ENCODE measurements at regions not wholly inside any gene's neighbourhood (a gene's known extent, or its start where the extent isn't known, plus 50 kb on each side); places are given as distances from the start of the nearest gene placed in this dataset.

DNA sequence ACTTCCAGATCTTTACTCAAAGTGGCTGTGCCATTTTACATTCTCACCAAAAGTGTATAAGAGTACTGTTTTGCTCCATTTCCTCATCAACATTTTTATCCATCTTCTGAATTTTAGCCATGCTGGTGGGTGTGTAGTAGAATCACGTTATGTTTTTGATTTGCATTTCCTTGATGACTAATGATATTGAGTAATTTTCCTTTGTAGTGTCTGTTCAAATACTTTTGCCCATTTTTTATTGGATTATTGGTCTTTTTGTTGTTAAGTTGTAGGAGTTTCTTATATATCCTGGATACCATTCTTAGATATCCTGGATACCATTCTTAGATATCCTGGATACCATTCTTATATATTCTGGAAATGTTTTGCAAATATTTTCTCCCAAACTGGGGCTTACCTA lies 344.9 kb downstream of the LRRC3B start:
- Histone ChIP-seq H3K4me1 (ENCODE audit: control insufficient read depth, low read depth, low read length) (no peaks in the 10 kb centered on the region), H3K9me3 (ENCODE audit: control insufficient read depth, low read depth, low read length) (no peaks in the 10 kb centered on the region), H3K27ac (ENCODE audit: low read length) (no peak overlapping the region), H3K9ac (ENCODE audit: low read length) (no peak overlapping the region), H3K36me3 (ENCODE audit: control insufficient read depth, low read depth, low read length) (no peaks in the 10 kb centered on the region), H3K27me3 (ENCODE audit: control insufficient read depth, insufficient read depth, low read length) (no peaks in the 10 kb centered on the region), H3K4me3 (ENCODE audit: low read length) (no peak overlapping the region)

DNA sequence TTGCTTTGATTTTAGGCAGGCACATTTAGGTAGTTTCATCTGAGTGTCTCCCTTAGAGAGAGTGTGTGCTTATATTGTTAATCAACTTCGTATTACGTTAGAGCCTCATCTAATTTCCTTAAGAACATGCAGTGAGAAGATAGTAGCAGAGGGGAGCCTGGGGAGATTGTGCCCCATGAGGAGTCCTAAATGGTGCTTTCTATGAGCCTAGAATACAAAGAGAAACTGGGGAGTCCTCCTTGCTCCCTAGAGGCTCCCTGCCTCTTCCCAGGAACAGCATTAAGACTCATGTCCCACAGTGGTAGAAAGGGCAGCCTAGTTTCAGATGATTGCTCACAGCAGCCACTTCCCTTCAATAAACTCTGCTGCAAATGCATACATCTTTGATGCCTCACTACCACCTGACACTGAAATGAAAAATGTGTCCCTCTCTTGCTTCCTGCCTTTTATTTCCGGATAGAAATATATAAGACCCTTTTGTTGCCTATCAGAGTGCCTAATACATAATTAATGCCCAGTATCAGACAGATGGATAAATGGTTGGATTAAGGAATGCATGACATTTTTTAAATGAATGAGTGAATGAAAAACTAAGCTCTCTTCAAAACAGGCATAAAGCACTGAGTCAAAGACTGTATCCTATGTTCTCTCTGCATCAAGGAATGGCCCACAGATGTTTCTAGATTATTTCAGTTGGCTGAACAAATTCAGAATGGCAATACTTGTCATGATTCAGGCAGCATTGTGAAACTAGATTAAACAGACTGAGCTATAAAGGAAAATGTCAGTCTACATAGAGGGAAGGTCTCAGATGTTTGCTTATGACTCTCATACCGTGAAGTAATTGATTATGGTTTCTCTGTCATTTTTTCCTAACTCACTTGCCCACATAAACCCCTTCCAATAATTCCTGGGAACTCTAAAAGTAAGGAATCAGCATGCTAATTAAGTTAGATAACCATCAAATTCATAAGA lies 362.1 kb downstream of the LRRC3B start:
- H3K27me3 ChIP-seq (ENCODE audit: control insufficient read depth, insufficient read depth, low read length), result no peaks in the 10 kb centered on the region
- H3K27ac ChIP-seq (ENCODE audit: low read length), result no peak overlapping the region
- no peaks in the 10 kb centered on the region for H3K36me3 ChIP-seq (ENCODE audit: control insufficient read depth, low read depth, low read length)
- no peak overlapping the region for H3K9ac ChIP-seq (ENCODE audit: low read length)
- no peak overlapping the region for H3K4me3 ChIP-seq (ENCODE audit: low read length)
- H3K9me3 ChIP-seq (ENCODE audit: control insufficient read depth, low read depth, low read length), result no peaks in the 10 kb centered on the region
- H3K4me1 ChIP-seq (ENCODE audit: control insufficient read depth, low read depth, low read length), result no peaks in the 10 kb centered on the region

DNA sequence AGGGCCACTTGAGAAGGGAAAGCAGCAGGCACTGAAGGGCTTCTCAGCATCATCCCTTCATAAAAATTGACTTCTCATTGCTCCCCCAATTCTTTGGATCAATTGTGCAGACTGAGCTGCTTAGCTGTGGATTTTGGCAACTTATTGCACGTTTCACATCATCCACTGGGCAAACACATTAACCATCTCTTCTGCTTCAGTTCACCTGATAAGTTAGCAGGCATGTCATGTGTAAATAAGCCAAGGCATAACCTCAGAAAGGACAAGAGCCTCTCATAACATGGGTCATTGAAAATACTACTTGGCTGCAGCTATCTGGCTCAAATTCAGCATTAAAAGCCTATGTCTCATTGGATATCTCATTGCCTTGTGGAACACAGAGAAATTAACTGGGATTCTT lies 366.5 kb downstream of the LRRC3B start:
- no peak overlapping the region for H3K27ac ChIP-seq (ENCODE audit: low read length)
- H3K9ac ChIP-seq (ENCODE audit: low read length), result no peak overlapping the region
- no peaks in the 10 kb centered on the region for H3K9me3 ChIP-seq (ENCODE audit: control insufficient read depth, low read depth, low read length)
- no peaks in the 10 kb centered on the region for H3K27me3 ChIP-seq (ENCODE audit: control insufficient read depth, insufficient read depth, low read length)
- no peak overlapping the region for H3K4me3 ChIP-seq (ENCODE audit: low read length)
- H3K36me3 ChIP-seq (ENCODE audit: control insufficient read depth, low read depth, low read length), result no peaks in the 10 kb centered on the region
- H3K4me1 ChIP-seq (ENCODE audit: control insufficient read depth, low read depth, low read length), result no peaks in the 10 kb centered on the region

DNA sequence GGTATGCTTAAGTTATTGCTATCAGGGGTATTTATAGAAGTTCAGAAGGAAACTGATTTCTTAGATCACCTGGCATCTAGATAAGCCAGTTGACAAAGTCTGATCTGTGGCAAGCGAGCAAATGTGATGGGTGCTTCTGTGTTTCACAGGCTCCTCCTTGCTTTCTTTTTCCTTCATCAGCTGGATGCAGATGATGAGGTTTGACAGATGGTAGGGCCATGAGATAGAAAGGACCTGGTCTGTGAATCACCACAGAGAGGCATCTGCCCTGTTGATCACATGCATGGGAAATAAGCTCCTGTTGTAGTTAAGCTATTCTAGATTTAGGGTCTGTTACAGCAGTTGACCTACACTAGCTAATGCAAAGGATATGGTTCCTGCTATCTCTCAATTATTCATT lies 372.0 kb downstream of the NEK10 start:
- H3K9me3 ChIP-seq (ENCODE audit: control insufficient read depth, low read depth, low read length), result no peaks in the 10 kb centered on the region

DNA sequence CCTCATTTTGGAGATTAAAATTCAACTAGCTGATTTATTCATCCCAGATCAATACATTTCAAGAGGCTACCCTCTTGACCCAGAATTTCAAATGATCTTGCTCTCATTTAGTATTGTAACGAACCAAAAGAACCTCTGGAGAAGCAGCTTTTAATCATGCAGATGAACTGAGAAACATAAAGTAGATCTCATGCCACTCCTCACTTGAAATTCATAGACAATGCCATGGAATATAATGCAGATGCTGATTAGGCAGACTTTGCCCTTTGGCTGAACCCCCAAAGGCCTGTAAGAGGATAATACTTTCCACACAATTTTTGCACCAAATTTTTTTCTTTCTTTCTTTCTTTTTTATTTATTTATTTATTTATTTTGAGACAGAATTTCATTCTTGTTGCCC lies 358.3 kb downstream of the NEK10 start:
- Histone ChIP-seq H3K4me1 (ENCODE audit: control insufficient read depth, low read depth, low read length) (no peaks in the 10 kb centered on the region), H3K27ac (ENCODE audit: low read length) (no peak overlapping the region), H3K36me3 (ENCODE audit: control insufficient read depth, low read depth, low read length) (no peaks in the 10 kb centered on the region), H3K9me3 (ENCODE audit: control insufficient read depth, low read depth, low read length) (no peaks in the 10 kb centered on the region), H3K9ac (ENCODE audit: low read length) (no peak overlapping the region), H3K27me3 (ENCODE audit: control insufficient read depth, insufficient read depth, low read length) (no peaks in the 10 kb centered on the region), H3K4me3 (ENCODE audit: low read length) (no peak overlapping the region)

More for the DNA sequence above, 372.0 kb downstream of the NEK10 start:
- no peak overlapping the region for H3K4me3 ChIP-seq (ENCODE audit: low read length)
- H3K27ac ChIP-seq (ENCODE audit: low read length), result no peak overlapping the region
- no peaks in the 10 kb centered on the region for H3K4me1 ChIP-seq (ENCODE audit: control insufficient read depth, low read depth, low read length)
- H3K27me3 ChIP-seq (ENCODE audit: control insufficient read depth, insufficient read depth, low read length), result no peaks in the 10 kb centered on the region
- H3K36me3 ChIP-seq (ENCODE audit: control insufficient read depth, low read depth, low read length), result no peaks in the 10 kb centered on the region
- H3K9ac ChIP-seq (ENCODE audit: low read length), result no peak overlapping the region

DNA sequence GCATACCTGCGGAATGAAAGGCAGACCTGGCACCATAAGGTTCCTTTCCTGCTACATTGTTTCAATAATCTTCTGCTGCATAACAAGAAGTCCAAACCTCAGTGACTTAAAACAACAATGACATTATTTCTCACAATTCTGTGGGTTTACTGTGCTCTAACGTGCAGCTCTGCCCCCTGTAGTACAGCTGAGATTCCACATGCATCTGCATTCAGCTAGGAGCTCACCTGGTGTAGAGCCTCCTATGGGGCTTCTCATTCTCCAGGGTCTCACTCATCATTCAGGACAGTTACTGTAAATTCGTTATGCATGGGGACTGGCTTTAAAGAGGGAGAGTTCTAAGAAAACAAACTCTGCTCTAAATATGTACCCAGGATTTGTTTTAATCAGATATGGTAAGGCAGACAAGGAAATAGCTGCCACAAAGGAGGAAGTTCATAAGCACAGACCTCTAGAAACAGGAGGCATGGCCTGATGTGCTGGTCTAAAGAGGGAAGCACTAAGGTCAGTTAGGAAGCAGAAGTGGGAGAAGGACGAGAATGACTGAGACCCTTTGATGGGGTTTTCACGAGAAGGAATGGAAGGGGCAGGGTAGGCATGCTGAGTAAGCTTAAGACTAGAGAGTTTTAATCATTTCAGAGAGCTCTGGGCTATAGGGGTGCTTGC lies 347.0 kb downstream of the NEK10 start:
- Histone ChIP-seq H3K27ac (ENCODE audit: low read length) (no peak overlapping the region), H3K9ac (ENCODE audit: low read length) (no peak overlapping the region), H3K4me1 (ENCODE audit: control insufficient read depth, low read depth, low read length) (peaks cover 24% of the 10 kb centered on the region)

DNA sequence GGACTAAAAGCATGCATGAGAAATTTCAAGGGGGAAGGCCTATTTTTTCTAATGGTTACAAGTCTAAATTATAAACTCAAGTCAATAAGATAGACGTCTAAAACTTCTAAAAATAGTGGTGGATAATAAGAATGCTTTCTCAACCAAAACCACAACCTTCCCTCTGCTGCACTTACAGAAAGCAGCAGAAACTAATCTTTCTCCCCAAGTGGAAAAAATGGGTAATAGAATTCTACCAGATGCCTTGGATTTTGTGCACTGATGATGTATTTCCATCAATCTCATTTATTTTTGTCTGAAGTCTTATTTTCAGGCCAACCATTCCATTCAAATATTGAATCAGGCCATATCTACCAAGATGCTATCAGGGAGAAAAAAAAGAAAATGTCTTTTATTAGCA lies 344.7 kb downstream of the NEK10 start:
- H3K27ac ChIP-seq (ENCODE audit: low read length), result no peak overlapping the region
- peaks cover 24% of the 10 kb centered on the region for H3K4me1 ChIP-seq (ENCODE audit: control insufficient read depth, low read depth, low read length)
- no peaks in the 10 kb centered on the region for H3K27me3 ChIP-seq (ENCODE audit: control insufficient read depth, insufficient read depth, low read length)

More for the DNA sequence above, 347.0 kb downstream of the NEK10 start:
- no peaks in the 10 kb centered on the region for H3K9me3 ChIP-seq (ENCODE audit: control insufficient read depth, low read depth, low read length)
- H3K4me3 ChIP-seq (ENCODE audit: low read length), result no peak overlapping the region
- H3K27me3 ChIP-seq (ENCODE audit: control insufficient read depth, insufficient read depth, low read length), result no peaks in the 10 kb centered on the region
- no peaks in the 10 kb centered on the region for H3K36me3 ChIP-seq (ENCODE audit: control insufficient read depth, low read depth, low read length)

DNA sequence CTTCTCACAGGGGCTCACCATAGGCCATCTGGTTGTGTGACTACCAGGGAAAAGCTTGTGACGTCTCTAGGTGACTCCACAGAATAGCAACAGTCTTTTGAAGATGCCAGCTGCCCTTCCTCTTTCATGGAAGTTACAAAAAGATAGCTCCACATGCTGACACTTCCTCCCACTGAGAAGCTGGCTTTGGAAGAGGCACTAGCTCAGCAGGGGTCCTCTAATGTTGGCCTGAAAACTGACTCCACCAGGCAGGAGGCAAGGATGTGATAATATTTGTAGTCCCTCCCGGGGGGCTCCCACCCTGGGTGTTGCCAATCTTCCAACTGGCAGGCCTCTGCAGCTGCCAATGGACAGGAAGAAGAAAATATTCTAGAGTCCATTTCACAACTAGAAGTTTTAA lies 343.5 kb downstream of the NEK10 start:
- H3K36me3 ChIP-seq (ENCODE audit: control insufficient read depth, low read depth, low read length), result no peaks in the 10 kb centered on the region
- no peaks in the 10 kb centered on the region for H3K9me3 ChIP-seq (ENCODE audit: control insufficient read depth, low read depth, low read length)
- H3K27ac ChIP-seq (ENCODE audit: low read length), result no peak overlapping the region
- H3K9ac ChIP-seq (ENCODE audit: low read length), result no peak overlapping the region
- peaks cover 24% of the 10 kb centered on the region for H3K4me1 ChIP-seq (ENCODE audit: control insufficient read depth, low read depth, low read length)
- H3K27me3 ChIP-seq (ENCODE audit: control insufficient read depth, insufficient read depth, low read length), result no peaks in the 10 kb centered on the region
- H3K4me3 ChIP-seq (ENCODE audit: low read length), result no peak overlapping the region

More for the DNA sequence above, 344.7 kb downstream of the NEK10 start:
- no peak overlapping the region for H3K9ac ChIP-seq (ENCODE audit: low read length)
- no peak overlapping the region for H3K4me3 ChIP-seq (ENCODE audit: low read length)
- H3K36me3 ChIP-seq (ENCODE audit: control insufficient read depth, low read depth, low read length), result no peaks in the 10 kb centered on the region
- no peaks in the 10 kb centered on the region for H3K9me3 ChIP-seq (ENCODE audit: control insufficient read depth, low read depth, low read length)

DNA sequence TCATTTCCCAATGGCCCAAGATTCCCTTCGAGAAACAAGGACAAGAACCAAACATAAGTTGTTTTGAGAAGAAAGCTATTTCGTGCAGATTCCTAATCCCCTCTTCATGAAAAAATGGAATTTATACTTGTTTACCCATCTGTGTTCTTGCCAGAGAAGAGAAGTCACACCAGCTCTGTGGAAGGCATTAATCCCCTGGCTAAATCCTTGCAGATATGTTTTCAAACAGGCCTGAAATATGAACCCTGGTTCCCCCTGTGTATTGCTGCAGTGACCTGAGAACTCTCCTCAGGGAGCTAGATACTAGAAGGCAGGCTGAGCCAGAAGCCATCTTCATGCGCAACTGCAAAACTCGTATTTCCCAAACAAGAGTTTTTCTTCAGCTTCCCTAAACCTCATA lies 337.7 kb downstream of the NEK10 start:
- no peaks in the 10 kb centered on the region for H3K9me3 ChIP-seq (ENCODE audit: control insufficient read depth, low read depth, low read length)
- no peaks in the 10 kb centered on the region for H3K36me3 ChIP-seq (ENCODE audit: control insufficient read depth, low read depth, low read length)
- H3K4me3 ChIP-seq (ENCODE audit: low read length), result no peak overlapping the region
- H3K9ac ChIP-seq (ENCODE audit: low read length), result no peak overlapping the region
- no peaks in the 10 kb centered on the region for H3K4me1 ChIP-seq (ENCODE audit: control insufficient read depth, low read depth, low read length)
- no peak overlapping the region for H3K27ac ChIP-seq (ENCODE audit: low read length)
- no peaks in the 10 kb centered on the region for H3K27me3 ChIP-seq (ENCODE audit: control insufficient read depth, insufficient read depth, low read length)

DNA sequence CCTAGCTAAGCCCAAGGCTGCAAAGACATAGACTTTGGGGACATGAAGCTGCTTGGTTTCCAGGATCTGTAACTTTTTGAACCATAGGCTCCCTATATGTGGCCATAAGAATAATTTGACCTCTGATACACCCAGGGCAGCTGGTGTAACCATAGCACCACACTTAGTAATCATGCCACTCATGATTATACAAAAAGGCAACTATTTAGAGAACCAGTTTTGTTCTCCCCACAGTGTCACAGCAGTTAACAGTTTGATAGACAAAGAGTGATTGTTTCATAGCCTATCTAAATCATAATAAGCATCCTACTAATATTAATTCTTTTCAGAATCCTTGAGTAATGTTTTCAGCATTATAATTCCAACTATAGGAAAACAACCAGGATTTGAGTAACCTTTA lies 334.9 kb downstream of the NEK10 start:
- Histone ChIP-seq H3K4me1 (ENCODE audit: control insufficient read depth, low read depth, low read length) (no peaks in the 10 kb centered on the region), H3K4me3 (ENCODE audit: low read length) (no peak overlapping the region), H3K36me3 (ENCODE audit: control insufficient read depth, low read depth, low read length) (no peaks in the 10 kb centered on the region), H3K27me3 (ENCODE audit: control insufficient read depth, insufficient read depth, low read length) (no peaks in the 10 kb centered on the region), H3K9ac (ENCODE audit: low read length) (no peak overlapping the region), H3K9me3 (ENCODE audit: control insufficient read depth, low read depth, low read length) (no peaks in the 10 kb centered on the region), H3K27ac (ENCODE audit: low read length) (no peak overlapping the region)

DNA sequence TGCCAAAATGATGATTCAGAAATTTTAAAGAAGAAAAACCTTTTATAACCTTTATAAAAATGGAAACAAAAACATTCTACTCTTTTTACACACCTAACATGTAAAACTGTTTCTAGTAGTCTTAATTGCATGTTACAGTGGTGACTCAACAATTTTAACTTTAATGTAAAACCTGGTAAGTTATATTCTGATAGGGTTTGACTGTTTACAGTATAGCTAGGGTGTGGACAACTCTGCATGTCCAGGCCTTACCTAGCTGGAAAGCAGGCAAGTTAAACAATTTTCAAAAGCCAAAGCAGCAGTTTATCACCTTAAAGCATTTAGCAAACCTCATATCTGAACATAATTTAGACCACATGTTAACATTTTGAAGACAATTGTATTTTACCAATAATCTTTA lies 328.5 kb downstream of the NEK10 start:
- Histone ChIP-seq H3K9ac (ENCODE audit: low read length) (no peak overlapping the region), H3K36me3 (ENCODE audit: control insufficient read depth, low read depth, low read length) (no peaks in the 10 kb centered on the region), H3K4me1 (ENCODE audit: control insufficient read depth, low read depth, low read length) (peaks cover 25% of the 10 kb centered on the region), H3K27me3 (ENCODE audit: control insufficient read depth, insufficient read depth, low read length) (no peaks in the 10 kb centered on the region), H3K27ac (ENCODE audit: low read length) (no peak overlapping the region), H3K9me3 (ENCODE audit: control insufficient read depth, low read depth, low read length) (no peaks in the 10 kb centered on the region), H3K4me3 (ENCODE audit: low read length) (no peak overlapping the region)

Measured in iPS-18a (cell line).